ENCODE measurements at regions not wholly inside any gene's neighbourhood (a gene's known extent, or its start where the extent isn't known, plus 50 kb on each side); places are given as distances from the start of the nearest gene placed in this dataset.

DNA sequence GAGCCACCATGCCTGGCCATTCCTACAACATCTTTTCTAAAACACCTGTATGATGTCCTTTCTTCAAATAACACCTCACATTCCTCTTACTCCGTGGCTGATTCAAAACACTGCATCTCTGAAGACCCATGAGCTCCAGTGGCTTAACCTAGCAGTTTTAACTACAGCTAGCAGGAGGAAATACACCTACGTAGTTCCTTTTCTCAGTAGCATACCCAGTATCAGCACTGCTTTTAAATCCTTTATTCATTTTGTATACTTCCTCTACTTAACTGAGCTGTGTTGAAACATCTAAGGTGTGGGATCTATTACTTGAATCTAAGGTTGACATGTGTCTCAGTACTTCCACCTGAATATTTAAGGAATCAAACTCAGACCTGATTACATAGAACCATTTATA lies 113.6 kb upstream of the CCDC28A start (continued):
- TF ChIP-seq YY1 (IDR thresholded peaks at IDR 0.05; ENCODE audit: low read depth, low read length), result no peak
- TF ChIP-seq RAD21 (IDR thresholded peaks at IDR 0.05 in 1 of 2, conservative IDR thresholded peaks at IDR 0.05 in 1 of 2; ENCODE audit: low read depth in 2 of 2, low read length in 2 of 2), result no peak
